GM21390 (cell line): ENCODE measurements at regions not wholly inside any gene's neighbourhood (a gene's known extent, or its start where the extent isn't known, plus 50 kb on each side); places are given as distances from the start of the nearest gene placed in this dataset.
"Not testable (repeated sequence)": the region's sequence is repeated elsewhere in the genome, so short reads cannot be mapped to it uniquely, and the experiment has no call there.

Experiments
- ATAC-seq: cut with Tn5 transposase; IDR thresholded peaks from one replicate; pipeline ENCODE4 v1.9.1; 2021; ENCODE audit not compliant: unreplicated experiment

DNA sequence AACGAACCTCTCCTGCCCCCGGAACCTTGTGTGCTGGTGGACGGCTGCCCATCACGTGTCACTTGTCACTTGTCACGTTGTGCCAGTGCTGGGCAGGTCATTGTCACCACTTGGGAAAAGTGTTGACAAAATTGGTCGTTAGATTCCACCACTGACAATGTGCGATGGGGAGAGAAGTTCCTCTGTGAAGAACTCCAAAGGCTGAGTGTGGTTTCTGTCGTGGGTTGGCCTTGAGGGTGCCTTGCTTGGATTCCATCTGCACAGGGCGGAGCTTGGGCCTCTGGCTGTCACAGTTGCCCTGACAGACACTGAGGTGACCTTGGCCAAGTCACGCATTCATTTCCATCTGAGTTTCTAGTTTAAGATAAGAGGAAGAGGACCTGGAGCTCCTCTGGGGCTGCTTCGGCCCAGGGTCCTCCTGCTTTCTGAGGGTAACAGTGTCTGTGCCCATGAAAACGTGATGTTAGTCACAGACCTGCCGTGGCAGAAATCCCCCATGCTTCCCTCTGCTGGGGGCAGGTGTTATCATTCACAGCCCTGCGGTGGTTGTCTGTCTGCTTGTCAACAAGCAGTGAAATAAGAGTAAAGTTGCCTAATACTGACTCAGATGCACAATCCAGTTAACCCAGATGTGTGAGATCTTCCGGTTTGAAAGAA is 133.6 kb downstream of the LAT start:
- ATAC-seq, result not testable (repeated sequence)

DNA sequence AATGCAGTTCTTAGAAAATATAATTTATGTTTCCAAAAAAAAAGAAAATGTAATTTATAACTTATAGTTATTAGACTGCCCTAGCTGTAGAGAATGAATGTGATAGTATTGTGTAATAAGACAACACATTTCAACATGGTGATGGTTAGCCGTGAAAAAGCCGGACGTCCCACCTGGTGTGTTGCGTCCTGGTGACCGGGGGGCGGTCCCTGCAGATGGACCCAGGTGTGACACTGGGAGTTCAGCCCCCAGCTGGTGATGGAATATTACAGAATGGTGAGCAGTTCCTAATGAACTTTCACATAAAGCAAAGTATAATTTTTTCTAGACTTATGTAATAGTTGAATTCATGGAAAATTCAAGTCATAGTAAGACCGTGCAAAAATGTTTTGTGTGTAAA is 132.8 kb downstream of the LAT start:
- ATAC-seq, result no peak

DNA sequence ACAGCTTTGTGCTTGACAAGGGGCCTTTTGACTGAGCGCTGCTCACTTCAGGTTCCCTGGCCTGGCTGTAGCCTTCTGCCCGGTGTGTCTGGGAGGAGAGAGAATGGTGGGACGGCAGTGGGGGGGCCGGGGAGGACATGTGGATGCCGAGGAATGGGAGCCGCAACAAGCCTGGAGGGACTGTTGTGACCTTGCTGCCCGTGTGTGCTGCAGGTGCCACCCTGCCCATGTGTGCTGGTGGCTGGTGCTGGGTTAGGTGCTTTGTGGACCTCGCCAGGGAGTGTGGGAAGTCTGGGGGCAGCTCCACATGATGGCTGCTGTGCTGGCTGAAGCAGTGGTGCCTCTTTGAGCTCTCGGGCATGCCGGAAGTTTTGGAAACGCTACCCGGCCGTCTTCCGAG is 132.1 kb downstream of the LAT start:
- no peak for ATAC-seq

DNA sequence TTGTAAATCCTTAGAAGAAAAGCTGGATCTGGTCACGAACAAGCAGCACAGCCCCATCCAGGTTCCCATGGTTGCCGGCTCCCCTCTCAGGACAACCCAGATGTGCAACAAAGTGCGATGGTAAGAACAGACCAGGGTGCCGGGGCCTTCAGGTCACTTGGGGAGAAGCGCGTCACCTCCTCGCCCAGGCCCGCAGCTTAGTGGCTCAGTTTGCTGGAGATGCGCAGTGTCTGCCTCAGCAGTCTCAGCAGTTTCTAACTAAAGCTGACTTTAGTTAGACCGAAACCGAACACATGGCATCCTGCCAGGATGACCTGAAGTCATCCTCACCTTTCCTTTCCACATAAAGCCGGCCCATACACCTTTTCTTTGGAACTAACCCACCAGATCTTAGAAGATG is 131.4 kb downstream of the LAT start:
- ATAC-seq, result not testable (repeated sequence)

DNA sequence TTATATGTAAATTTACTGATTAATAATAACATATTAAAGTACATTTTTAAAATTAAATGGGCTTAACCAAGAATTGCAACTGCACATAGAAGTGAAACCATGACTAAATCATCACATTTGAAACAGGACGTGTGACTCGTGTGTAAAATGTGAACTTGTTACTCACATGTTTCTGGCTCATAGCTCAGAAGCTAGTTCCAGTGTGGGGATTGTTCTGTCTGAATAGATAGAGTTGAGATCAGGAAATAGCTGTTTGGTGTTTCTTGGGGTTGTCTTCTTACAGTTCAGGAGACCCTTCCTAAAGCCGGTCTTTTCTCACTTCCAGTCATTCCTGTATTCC is 130.9 kb downstream of the LAT start:
- not testable (repeated sequence) for ATAC-seq

DNA sequence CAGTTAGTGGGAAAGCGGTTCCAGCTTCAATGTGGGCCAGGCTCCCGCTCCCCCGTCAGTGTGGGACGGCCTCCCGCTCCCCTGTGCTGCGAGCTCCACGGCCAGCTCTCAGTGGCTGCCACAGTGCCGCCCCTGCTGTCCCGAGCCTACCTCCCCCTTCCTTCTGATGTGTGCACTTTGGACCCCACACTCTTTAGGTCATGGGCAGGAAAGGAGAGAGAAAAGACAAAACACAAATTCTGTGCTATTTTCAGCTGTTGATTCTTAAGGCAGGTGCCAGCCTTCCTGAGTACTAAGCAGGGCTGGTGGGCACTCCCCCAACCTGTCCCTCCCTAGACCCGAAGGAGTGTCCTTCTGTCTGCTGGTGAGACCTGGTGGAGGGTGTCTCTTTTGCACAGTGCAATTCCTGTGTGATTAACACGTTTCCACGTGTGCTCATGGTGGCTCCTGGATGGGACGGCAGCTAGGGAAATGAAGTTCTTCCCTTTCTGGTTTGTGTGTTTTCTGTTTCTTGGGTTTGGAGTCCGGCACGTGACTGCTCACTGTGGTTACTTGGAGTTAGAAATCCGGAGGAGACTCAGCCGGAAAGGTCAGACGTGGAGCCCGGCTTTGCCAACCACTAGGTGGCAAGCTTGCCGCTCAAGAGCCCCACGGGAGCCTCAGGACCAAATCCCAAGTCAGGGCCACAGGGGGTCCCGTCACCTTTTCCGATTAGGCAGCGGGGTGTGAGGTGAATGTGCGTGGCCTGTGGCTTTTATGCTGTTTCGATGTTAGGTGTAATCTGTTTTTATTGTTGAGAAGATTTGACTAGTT is 130.3 kb downstream of the LAT start:
- ATAC-seq, result not testable (repeated sequence)

DNA sequence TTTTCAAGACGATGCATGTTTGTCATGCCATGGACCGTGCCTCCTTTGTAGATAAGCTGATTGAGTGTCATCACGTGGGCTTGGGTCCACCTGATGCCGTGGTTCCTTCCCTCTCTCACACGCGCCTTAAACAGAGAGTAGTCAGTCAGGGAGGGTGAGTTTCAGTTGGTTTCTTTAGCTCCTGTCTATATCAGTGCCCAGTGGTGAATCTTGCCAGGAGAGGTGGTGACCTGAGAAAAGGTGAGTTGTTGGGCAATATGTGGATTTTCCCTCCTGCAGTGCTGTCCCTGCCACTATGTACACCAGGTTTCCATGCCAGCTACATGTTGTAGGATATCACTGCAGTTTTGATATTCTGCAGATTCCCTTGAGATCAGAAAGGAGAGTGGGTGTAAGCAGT is 129.7 kb downstream of the LAT start:
- no peak for ATAC-seq

DNA sequence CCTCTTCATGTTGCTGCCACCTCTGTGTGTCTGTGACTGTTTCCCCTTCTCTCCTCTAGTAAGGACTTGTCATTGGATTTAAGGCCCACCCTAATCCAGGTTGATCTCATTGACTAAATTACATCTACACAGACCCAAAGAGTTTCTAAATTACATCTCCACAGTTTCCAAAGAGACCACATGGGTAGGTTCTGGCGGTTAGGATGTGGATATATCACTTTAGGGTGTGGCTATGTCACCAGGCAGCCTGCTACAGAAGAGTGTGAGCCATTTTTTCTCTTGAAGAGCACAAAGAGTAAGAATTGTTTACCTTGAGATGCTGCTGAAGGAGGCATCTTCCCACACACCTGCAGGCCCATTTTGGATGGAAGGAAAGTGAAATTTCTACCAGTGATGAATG is 128.6 kb downstream of the LAT start:
- ATAC-seq, result not testable (repeated sequence)

DNA sequence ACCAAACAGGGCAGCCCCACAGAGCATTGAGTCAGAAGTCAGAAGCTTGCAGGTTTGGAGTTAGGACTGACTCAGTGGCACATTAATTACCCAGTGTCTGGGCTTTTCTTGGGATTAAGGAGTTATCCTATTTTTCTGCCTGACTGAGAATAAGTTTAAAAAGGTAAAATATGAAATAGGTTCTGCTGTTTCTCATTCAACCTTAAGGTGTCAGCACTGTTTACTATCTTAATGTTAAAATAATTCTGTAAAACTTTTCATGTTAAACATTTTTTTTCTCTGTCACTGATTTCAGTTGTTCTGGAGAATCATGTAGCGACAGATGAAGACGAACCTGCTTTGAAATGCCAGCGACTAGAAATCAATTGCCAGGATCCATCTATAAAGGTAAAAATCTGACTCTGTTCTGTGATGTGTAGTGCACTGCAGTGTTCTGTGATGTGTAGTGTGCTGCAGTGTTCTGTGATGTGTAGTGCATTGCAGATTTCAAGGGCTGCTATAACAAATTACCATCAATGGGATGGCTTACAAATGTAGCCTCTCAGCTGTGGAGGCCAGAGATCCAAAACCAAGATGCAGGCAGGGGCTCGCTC is 128.0 kb downstream of the LAT start:
- ATAC-seq, result no peak

DNA sequence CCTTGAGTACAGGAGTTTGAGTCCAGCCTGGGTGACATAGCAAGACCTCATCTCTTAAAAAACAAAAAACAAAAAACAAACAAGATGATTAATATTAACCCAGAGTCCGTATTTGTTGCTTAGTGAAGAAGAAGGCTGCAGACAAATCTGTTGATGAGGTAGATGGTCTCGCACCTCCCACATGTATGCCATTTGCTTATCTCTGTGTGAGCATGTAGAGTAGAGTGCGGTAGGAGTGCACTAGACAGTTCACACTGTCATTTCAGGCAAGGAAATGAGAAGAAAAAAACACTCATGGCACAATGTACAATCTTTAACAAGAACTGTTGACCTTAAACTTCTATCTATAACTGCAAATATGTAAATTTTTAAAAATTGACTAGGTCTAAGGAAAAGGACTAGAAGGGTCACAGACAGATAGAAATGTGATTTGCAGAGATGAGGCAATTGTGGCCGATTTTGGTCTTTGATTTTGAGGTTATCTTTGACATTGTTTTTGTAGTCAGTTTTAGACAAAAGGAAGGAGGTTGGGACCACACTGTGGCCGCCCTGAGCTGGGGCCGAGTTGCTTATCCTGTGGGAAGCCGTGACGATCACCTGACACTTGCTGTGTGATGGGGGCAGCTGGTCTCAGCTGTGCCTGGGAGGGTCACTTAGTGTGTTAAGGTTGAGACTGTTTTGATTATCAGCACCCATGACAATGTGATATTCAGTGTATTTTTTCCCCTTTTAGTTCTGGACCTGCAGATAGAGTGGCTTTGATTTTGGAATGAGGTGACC is 127.2 kb downstream of the LAT start:
- ATAC-seq, result not testable (repeated sequence)

DNA sequence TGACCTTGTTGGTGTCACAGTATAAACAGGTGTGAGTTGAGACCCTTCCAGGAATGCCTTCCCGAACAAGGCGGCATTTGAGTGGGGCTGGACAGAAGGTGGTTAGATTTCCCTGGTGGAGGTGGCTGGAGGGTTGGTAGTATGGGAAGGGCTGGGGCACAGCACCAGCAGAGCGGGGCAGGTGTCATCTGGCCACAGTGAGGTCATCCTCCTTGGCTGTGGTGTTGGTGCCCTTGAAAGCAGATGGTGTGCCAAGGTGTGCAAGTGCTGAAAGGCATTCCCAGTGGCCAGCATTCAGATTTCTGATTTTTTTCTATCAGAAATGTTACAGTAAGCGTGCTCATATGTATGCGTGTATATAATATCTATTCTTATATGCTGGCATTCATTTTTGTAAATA is 126.6 kb downstream of the LAT start:
- ATAC-seq, result no peak

DNA sequence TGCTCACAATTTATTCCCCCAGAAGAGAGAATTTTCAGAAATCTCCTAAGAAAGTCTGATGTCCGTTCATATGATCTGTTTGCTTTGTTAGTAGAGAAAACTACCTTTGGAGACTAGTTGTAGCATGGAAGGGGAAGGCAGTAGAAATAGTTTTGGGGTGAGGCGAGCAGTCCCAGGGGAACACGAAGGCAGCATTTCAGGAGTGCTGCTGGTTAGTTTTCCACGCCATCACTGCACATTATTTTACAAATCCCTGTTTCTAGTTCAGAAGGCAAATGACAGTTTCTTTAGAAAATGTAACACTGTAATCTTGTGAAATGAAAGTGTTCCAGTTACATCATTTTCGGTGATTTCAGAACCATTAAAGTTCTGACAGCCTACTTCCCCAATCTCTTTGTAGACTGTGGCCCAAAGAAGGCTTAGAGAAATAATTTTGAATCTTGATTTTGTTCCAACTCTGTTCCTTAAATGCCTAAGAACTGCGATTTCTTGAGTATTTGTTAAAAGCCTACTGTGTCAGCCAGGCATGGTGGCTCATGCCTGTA is 123.8 kb downstream of the LAT start:
- not testable (repeated sequence) for ATAC-seq

DNA sequence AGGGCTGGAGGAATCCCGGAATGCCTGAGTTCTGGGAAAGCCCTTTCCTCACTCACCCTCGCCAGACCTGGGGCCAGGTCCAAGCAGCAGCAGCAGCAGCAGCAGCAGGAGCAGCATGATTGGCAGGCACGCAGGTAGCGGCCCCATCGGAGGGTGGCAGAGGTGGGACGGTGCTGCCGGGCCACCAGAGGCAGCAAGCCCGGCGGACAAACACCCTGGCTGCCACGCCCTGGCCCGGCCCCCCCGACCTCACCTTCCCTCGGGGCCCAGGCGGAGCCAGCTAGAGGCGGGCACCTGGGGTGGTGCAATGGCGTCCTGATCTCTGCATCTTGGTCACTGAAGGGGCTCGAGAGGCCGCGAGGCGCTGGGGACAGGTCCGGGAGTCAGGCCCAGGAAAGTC is 122.4 kb downstream of the LAT start:
- ATAC-seq, result no peak

DNA sequence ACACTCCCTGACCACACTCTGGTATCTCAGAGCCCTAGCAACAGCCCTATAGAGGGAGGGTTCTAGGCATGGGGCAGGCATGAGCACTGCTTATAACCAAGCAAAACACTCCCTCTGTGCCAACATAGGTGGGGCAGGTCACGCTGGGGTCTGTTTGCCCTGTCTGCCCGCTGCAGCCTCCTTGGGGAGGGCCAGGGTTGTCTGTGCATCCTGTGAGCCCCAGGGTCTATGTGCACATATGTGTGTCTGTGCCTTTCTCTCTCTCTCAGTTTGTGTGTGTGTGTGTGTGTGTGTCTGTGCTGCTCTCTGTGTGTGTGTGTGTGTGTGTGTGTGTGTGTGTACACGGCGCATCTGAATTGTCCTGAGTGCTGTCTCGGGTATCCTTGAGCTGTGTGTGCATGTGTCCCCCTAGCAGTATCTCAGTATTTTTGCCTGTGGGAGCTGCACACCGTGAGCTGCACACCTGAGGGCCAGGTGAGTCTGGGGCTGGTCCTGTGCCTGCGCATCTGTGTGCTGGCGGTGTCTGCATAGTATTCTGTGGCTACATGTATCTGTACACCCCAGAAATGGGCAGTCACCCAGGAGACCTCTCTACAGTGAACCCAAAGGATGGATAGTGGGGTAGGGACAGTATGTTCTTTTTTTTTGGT is 121.5 kb downstream of the LAT start:
- ATAC-seq, result not testable (repeated sequence)

DNA sequence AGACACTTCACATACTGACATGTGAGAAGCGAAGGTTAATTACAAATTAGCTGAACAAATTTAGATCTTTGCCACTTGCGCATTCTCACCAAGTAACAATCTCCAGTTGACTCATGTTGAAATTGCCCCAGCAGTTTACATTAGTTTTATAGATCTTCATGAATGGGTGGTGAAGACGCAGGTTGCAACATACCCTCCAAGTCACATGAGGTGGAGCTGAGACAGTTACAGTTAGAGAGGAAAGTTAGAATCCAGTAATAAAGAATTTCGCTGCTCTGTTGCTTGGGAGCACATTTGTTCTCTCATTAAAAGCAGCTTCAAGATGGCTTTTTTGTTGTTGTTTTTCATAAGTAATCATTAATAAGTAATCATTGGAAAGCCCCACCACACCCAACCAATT is 119.7 kb downstream of the LAT start:
- not testable (repeated sequence) for ATAC-seq

DNA sequence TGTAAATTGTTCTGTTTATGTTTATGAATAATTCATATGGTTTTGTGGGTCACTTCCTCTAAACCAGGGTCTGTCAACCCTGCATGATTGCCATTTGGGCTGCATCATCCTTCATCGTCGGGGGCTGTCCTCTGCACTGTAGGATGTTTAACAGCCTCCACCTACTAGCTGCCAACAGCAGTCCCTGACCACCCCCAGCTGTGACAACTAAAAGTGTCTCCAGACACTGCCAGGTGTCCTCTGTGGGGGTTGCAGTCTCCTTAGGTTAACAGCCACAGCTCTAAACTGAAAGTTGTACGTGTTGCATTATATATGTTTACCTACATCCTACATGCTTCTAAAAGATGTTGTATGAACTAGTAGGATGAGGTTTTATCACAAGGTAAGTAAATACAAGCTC is 113.1 kb downstream of the LAT start:
- ATAC-seq, result not testable (repeated sequence)

DNA sequence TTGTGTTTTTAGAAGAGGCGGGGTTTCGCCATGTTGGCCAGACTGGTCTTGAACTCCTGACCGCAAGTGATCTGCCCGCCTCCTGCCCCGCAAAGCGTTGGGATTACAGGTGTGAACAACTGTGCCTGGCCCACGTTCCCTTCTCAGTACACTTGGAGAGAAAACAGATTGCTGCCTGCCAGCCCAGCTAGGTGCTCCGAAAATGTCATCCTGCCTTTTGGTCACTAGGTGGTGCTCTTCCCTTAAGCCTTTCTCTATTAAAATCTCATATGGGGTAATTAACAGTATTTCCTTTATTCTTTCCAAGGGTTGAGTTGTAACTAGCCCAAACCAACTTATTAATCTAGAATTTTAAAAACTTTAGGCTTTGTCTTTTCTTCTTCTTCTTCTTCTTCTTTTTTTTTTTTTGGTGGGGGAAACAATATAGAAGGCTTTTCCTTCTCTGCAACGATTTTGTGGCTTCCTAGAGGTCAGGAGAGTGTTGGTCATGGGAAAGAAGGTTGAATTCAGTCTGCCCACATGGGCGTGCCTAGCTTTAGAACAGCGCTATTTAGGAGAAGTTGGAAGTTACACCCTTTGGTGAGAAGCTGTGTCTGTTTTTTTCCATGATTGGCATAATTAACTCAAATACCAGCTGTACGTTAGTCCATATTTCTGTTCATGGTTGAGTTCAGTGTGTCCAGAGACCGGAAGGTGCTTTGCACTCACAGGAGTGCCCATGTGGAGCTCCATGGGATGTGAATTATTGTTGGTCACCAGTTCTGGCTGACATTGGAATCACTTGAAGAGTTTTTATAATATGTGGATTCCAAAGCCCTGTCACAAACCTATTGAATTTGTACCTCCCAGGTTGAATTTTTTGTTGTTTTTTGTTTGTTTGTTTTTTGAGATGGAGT is 110.1 kb downstream of the LAT start:
- not testable (repeated sequence) for ATAC-seq

DNA sequence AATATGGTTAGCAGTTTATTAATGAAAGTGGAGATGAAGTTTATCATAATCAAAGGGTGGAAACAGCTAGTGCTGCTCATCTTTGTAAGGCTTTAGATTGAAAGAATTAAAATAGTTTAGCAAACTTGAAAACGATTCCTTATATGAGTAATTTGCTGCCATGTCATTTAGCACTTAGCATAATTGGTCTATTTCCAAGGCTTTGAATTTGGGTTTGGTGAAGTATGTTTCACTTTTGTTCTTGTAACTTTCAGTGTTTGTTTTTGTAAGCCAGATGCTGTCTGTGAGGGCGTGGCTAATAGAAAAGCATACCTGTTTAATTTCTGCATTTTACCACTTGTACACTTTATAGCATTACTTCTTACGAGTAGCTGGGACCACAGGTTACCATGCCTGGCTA is 109.5 kb downstream of the LAT start:
- ATAC-seq, result not testable (repeated sequence)

DNA sequence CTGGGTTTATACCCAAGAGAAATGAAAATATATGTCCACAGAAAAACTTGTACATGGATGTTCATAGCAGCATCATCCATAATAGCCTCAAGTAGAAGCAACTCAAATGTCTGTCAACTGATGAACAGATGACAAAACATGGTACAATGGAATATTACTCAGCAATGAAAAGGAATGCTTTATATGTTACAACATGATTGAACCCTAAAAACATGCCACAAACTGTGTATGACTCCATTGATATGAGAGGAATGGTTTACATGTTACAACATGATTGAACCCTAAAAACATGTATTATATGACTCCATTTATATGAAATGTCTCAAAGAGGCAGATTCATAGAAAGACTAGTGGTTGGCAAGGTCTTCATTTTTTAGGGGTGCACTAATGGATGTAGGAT is 104.8 kb downstream of the LAT start:
- ATAC-seq, result not testable (repeated sequence)

DNA sequence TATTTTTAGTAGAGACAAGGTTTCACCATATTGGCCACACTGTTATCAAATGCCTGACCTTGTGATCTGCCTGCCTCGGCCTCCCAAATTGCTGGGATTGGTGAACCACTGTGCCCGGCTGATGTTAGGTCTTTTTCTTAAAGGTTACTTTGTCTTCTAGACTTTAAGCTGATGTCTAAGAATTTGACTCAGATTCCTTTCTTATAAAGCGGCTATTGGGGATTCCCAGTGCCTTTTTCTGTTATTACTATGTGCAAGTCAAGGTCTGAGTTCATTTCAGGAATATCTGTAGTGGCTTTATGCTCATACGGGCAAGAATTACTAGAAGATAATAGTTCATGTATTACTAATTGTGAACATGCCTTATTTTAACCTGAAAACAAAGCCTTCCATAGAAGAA is 102.8 kb downstream of the LAT start:
- not testable (repeated sequence) for ATAC-seq
